AG10803 (cell line): ENCODE measurements at regions not wholly inside any gene's neighbourhood (a gene's known extent, or its start where the extent isn't known, plus 50 kb on each side); places are given as distances from the start of the nearest gene placed in this dataset.

Source experiments
- DNase-seq: peaks from one replicate; pipeline ENCODE4 v3.0.0; 2010; ENCODE audit warnings: low read depth
- H3K4me3 ChIP-seq: 2 replicates; pipeline ENCODE4 v1.5.1; 2011; ENCODE audit warnings: mild to moderate bottlenecking, low read length, control low read depth
- TF ChIP-seq, protein P1 (sequence below): conservative IDR thresholded peaks from 2 replicates; pipeline ENCODE4 v1.5.1; 2011; ENCODE audit warnings: mild to moderate bottlenecking, low read length, control low read depth, inconsistent platforms

GRCh38 chr9:83153030-83153429, 90.1 kb upstream of the RASEF start:
- TF ChIP-seq, protein P1, sequence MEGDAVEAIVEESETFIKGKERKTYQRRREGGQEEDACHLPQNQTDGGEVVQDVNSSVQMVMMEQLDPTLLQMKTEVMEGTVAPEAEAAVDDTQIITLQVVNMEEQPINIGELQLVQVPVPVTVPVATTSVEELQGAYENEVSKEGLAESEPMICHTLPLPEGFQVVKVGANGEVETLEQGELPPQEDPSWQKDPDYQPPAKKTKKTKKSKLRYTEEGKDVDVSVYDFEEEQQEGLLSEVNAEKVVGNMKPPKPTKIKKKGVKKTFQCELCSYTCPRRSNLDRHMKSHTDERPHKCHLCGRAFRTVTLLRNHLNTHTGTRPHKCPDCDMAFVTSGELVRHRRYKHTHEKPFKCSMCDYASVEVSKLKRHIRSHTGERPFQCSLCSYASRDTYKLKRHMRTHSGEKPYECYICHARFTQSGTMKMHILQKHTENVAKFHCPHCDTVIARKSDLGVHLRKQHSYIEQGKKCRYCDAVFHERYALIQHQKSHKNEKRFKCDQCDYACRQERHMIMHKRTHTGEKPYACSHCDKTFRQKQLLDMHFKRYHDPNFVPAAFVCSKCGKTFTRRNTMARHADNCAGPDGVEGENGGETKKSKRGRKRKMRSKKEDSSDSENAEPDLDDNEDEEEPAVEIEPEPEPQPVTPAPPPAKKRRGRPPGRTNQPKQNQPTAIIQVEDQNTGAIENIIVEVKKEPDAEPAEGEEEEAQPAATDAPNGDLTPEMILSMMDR = no peak
- no peak overlapping the region for H3K4me3 ChIP-seq
- no peak for DNase-seq

GRCh38 chr9:83151627-83152137, 88.7 kb upstream of the RASEF start:
- H3K4me3 ChIP-seq = no peak overlapping the region

DNA sequence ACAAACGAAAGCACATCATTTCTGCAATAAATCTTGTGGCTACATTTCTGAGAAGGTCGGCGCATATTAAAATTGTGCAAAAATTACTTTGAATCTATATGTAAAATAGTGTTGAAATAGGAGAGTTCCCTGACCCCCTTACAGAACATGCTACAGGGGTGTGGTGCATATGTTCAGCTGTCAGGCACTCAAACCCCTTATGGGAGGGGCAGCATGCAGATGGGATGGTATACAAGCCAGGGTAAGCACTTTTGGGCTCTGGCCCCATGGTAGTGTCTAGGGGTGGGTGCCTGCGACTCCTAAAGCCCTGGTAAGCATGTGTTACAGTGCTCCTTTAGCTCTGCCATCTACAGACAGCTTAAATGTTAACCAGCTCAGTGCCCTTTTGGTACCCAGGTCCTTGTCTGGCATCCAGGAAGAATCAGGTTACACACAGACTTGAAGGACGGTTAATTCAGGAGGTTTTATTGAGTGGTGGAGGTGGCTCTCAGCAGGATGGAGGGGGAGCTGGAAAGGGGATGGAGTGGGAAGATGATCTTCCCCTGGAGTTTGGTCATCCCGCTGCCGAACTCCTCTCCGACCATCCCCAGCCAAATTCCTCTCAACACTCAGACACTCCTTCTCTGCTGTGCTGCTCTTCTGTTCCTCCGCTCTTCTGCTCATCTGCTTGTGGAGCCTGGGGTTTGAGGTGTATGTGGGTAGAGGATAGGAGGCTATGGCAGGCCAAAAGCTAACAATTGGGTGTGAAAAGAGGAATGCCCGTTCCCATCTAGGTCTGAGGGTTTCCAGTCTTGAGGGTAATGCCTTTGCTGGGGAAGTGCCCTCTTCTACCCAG, 84.6 kb upstream of the RASEF start:
- no peak for DNase-seq
- no peak overlapping the region for H3K4me3 ChIP-seq
- TF ChIP-seq, protein P1 = no peak

More at GRCh38 chr9:83151627-83152137, 88.7 kb upstream of the RASEF start:
- DNase-seq = no peak
- TF ChIP-seq, protein P1 = no peak

DNA sequence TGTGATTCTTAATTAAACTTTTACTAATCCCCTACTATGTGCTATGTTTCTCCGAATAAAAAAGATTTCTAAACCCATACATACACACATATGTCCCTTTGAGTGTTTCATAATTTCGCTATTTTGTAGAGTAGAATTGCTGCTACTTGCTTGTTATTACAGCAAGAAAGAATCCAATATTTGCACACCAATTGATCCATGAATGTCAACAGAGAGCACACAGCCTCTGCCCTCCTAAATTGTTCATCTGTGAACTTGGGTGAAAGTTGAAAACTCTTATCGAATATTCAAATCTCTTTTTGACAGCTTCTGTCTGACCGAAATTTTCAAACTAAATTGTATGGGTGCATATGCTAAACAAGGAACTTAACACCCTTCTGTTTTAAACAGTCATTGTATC, 83.4 kb upstream of the RASEF start:
- TF ChIP-seq, protein P1 = no peak
- no peak for DNase-seq

GRCh38 chr9:83144492-83144891, 81.5 kb upstream of the RASEF start:
- no peak for DNase-seq
- no peak overlapping the region for H3K4me3 ChIP-seq
- TF ChIP-seq, protein P1 = no peak

More for the DNA sequence above, 83.4 kb upstream of the RASEF start:
- H3K4me3 ChIP-seq = no peak overlapping the region

DNA sequence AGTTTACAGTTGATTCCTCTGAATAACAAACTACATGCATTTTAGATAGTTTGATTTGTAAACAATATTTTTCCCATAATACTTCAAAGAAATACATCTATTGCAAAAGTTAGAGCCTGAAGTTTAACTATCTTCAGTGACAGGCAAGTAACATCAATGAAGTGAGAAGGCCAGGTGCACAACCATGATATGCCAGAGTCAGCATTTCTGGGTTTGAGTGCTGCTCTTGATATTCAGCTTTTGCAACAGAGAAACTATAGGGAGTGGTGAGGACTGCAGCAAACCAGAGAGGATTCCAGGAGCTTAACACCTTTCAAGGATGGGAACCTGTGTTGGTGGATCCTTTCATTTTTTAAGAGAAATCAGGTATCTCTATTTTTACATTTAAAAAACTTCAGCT, 79.4 kb upstream of the RASEF start:
- no peak overlapping the region for H3K4me3 ChIP-seq
- DNase-seq = no peak
- TF ChIP-seq, protein P1 = no peak

DNA sequence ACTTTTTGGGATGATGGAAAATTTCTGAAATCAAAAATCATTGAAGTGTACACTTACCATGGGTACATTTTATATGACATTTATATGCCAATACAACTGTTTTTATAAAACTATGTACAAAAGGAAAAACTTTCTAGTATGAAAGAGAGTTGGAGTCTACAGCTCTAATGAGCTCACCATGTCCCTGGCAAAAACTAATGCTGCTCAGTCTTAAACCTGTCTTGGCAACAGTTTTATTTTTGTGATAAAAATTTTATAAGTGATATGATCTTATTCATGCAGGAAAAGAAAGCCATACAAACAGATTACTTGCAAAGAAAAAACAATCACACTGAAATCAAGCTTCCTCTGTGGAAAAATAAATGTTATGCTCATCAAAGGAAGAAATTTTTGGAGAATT, 78.9 kb upstream of the RASEF start:
- no peak overlapping the region for H3K4me3 ChIP-seq
- no peak for DNase-seq
- TF ChIP-seq, protein P1 = no peak
